ENCODE measurements at regions not wholly inside any gene's neighbourhood (a gene's known extent, or its start where the extent isn't known, plus 50 kb on each side); places are given as distances from the start of the nearest gene placed in this dataset.

DNA sequence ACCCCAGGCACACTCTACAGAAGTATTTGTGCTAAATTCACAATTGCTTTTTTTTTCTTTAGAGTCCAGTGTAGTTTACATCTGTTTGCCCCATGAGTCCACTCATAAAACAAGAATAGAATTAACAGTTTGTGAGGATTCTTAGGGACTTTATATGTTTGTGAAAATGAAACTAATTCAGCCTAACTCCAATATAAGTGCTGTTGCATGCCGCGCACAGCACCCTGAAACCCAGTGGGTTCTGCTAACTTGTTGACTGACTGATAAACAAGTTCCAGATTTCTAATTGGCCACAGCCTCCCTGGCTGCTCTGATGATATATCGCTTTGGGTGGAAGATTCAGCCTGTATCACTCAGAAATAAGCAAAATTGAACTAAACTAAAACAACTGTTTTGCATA is 561.4 kb downstream of the PKHD1 start:
- no peak for ATAC-seq
- TF ChIP-seq ZNF565 (CRISPR knock-in tag; conservative IDR thresholded peaks at IDR 0.05; ENCODE audit: low read depth), result no peak
- TF ChIP-seq TOX (CRISPR knock-in tag; IDR thresholded peaks at IDR 0.05; ENCODE audit: borderline replicate concordance), result no peak
- TF ChIP-seq ARNTL (CRISPR knock-in tag; IDR thresholded peaks at IDR 0.05; ENCODE audit: borderline replicate concordance, low read depth), result no peak
- no peak for TF ChIP-seq OSR1 (CRISPR knock-in tag; IDR thresholded peaks at IDR 0.05)
- TF ChIP-seq TCF4 (CRISPR knock-in tag; IDR thresholded peaks at IDR 0.05; ENCODE audit: borderline replicate concordance), result no peak
- TF ChIP-seq, protein P1, sequence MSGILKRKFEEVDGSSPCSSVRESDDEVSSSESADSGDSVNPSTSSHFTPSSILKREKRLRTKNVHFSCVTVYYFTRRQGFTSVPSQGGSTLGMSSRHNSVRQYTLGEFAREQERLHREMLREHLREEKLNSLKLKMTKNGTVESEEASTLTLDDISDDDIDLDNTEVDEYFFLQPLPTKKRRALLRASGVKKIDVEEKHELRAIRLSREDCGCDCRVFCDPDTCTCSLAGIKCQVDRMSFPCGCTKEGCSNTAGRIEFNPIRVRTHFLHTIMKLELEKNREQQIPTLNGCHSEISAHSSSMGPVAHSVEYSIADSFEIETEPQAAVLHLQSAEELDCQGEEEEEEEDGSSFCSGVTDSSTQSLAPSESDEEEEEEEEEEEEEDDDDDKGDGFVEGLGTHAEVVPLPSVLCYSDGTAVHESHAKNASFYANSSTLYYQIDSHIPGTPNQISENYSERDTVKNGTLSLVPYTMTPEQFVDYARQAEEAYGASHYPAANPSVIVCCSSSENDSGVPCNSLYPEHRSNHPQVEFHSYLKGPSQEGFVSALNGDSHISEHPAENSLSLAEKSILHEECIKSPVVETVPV (CRISPR knock-in tag; IDR thresholded peaks at IDR 0.05), result no peak
- no peak for TF ChIP-seq ZNF70 (CRISPR knock-in tag; IDR thresholded peaks at IDR 0.05)
- TF ChIP-seq, protein P2, sequence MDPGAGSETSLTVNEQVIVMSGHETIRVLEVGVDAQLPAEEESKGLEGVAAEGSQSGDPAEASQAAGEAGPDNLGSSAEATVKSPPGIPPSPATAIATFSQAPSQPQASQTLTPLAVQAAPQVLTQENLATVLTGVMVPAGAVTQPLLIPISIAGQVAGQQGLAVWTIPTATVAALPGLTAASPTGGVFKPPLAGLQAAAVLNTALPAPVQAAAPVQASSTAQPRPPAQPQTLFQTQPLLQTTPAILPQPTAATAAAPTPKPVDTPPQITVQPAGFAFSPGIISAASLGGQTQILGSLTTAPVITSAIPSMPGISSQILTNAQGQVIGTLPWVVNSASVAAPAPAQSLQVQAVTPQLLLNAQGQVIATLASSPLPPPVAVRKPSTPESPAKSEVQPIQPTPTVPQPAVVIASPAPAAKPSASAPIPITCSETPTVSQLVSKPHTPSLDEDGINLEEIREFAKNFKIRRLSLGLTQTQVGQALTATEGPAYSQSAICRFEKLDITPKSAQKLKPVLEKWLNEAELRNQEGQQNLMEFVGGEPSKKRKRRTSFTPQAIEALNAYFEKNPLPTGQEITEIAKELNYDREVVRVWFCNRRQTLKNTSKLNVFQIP (CRISPR knock-in tag; IDR thresholded peaks at IDR 0.05; ENCODE audit: borderline replicate concordance, low read depth), result no peak
- TF ChIP-seq ZC3H10 (CRISPR knock-in tag; IDR thresholded peaks at IDR 0.05), result no peak
- TF ChIP-seq, protein P3, sequence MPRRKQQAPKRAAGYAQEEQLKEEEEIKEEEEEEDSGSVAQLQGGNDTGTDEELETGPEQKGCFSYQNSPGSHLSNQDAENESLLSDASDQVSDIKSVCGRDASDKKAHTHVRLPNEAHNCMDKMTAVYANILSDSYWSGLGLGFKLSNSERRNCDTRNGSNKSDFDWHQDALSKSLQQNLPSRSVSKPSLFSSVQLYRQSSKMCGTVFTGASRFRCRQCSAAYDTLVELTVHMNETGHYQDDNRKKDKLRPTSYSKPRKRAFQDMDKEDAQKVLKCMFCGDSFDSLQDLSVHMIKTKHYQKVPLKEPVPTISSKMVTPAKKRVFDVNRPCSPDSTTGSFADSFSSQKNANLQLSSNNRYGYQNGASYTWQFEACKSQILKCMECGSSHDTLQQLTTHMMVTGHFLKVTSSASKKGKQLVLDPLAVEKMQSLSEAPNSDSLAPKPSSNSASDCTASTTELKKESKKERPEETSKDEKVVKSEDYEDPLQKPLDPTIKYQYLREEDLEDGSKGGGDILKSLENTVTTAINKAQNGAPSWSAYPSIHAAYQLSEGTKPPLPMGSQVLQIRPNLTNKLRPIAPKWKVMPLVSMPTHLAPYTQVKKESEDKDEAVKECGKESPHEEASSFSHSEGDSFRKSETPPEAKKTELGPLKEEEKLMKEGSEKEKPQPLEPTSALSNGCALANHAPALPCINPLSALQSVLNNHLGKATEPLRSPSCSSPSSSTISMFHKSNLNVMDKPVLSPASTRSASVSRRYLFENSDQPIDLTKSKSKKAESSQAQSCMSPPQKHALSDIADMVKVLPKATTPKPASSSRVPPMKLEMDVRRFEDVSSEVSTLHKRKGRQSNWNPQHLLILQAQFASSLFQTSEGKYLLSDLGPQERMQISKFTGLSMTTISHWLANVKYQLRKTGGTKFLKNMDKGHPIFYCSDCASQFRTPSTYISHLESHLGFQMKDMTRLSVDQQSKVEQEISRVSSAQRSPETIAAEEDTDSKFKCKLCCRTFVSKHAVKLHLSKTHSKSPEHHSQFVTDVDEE (CRISPR knock-in tag; IDR thresholded peaks at IDR 0.05), result no peak
- TF ChIP-seq PPARA (CRISPR knock-in tag; IDR thresholded peaks at IDR 0.05; ENCODE audit: borderline replicate concordance), result no peak
- TF ChIP-seq SNAI2 (CRISPR knock-in tag; IDR thresholded peaks at IDR 0.05), result no peak
- TF ChIP-seq BACH2 (CRISPR knock-in tag; IDR thresholded peaks at IDR 0.05; ENCODE audit: borderline replicate concordance), result no peak
- TF ChIP-seq GLIS3 (CRISPR knock-in tag; IDR thresholded peaks at IDR 0.05), result no peak
- no peak for TF ChIP-seq ESRRG (CRISPR knock-in tag; IDR thresholded peaks at IDR 0.05)
- TF ChIP-seq ZFP3 (CRISPR knock-in tag; IDR thresholded peaks at IDR 0.05), result no peak
- TF ChIP-seq, protein P4, sequence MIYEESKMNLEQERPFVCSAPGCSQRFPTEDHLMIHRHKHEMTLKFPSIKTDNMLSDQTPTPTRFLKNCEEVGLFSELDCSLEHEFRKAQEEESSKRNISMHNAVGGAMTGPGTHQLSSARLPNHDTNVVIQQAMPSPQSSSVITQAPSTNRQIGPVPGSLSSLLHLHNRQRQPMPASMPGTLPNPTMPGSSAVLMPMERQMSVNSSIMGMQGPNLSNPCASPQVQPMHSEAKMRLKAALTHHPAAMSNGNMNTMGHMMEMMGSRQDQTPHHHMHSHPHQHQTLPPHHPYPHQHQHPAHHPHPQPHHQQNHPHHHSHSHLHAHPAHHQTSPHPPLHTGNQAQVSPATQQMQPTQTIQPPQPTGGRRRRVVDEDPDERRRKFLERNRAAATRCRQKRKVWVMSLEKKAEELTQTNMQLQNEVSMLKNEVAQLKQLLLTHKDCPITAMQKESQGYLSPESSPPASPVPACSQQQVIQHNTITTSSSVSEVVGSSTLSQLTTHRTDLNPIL (CRISPR knock-in tag; IDR thresholded peaks at IDR 0.05; ENCODE audit: low read depth), result no peak
- TF ChIP-seq ZFP30 (CRISPR knock-in tag; IDR thresholded peaks at IDR 0.05), result no peak
- TF ChIP-seq ZNF8 (CRISPR knock-in tag; IDR thresholded peaks at IDR 0.05), result no peak

DNA sequence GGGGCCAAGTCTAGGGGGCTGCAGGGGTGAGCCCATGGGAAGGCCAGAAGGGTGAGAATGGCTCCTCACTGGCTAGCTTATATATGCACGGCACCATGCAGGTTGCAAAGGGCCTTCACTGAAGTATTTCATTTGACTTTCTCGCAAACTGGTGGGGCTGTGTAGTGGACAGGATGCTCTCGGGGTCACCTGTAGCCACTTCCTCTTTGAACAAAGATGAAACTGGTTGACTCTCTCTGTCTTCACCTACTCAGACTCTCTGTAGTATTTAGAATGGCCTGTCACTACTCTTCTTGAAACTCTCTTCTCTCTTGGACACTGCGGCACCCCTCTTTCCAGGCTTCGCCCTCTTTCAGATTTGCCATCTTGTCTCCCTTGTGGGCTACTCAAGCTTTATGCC is 560.5 kb downstream of the PKHD1 start:
- TF ChIP-seq ZNF8 (CRISPR knock-in tag; IDR thresholded peaks at IDR 0.05) (no peak), TOX (CRISPR knock-in tag; IDR thresholded peaks at IDR 0.05; ENCODE audit: borderline replicate concordance) (no peak), RARB (CRISPR knock-in tag; IDR thresholded peaks at IDR 0.05) (no peak), ZFP3 (CRISPR knock-in tag; IDR thresholded peaks at IDR 0.05) (no peak), ZNF565 (CRISPR knock-in tag; conservative IDR thresholded peaks at IDR 0.05; ENCODE audit: low read depth) (no peak), BACH2 (CRISPR knock-in tag; IDR thresholded peaks at IDR 0.05; ENCODE audit: borderline replicate concordance) (no peak)
- TF ChIP-seq, protein P3 (CRISPR knock-in tag; IDR thresholded peaks at IDR 0.05), result no peak
- TF ChIP-seq, protein P4 (CRISPR knock-in tag; IDR thresholded peaks at IDR 0.05; ENCODE audit: low read depth), result no peak
- no peak for ATAC-seq

Data from SK-N-SH treated with all-trans-retinoic acid at 6 μM for 48 hours (cell line).